ENCODE measurements at regions not wholly inside any gene's neighbourhood (a gene's known extent, or its start where the extent isn't known, plus 50 kb on each side); places are given as distances from the start of the nearest gene placed in this dataset.

- TF ChIP-seq POLR2A (IDR thresholded peaks at IDR 0.05) (no peak), CTCF (IDR thresholded peaks at IDR 0.05) (no peak)
These were observed 73.6 kb downstream of the OTUD1 start for GRCh38 chr10:23512355-23513058.
